WTC11 (cell line): ENCODE measurements at regions not wholly inside any gene's neighbourhood (a gene's known extent, or its start where the extent isn't known, plus 50 kb on each side); places are given as distances from the start of the nearest gene placed in this dataset.

Source experiments
- CBFB ChIP-seq: sonication (generic); formaldehyde crosslinking; IDR thresholded peaks from 2 replicates; pipeline ENCODE4 v1.8.1; 2022; ENCODE audit warnings: mild to moderate bottlenecking, low read depth, missing genetic modification reagents
- CREB1 ChIP-seq: sonication (generic); formaldehyde crosslinking; IDR thresholded peaks from 2 replicates; pipeline ENCODE4 v1.8.0; 2023; ENCODE audit warnings: mild to moderate bottlenecking, missing genetic modification reagents
- CTCF ChIP-seq: fragments of 200-600 bp; IDR thresholded peaks from 2 replicates; pipeline ENCODE4 v1.8.0; 2022; ENCODE audit warnings: antibody characterized with exemption
- JUN ChIP-seq: sonication (generic); formaldehyde crosslinking; IDR thresholded peaks from 2 replicates; pipeline ENCODE4 v1.8.0; 2023; ENCODE audit warnings: mild to moderate bottlenecking, missing genetic modification reagents
- TP53 ChIP-seq: sonication (generic); formaldehyde crosslinking; IDR thresholded peaks from 2 replicates; pipeline ENCODE4 v1.8.1; 2023; ENCODE audit warnings: mild to moderate bottlenecking, missing genetic modification reagents
- ZNF263 ChIP-seq: sonication (generic); formaldehyde crosslinking; IDR thresholded peaks from 2 replicates; pipeline ENCODE4 v1.8.1; 2022; ENCODE audit warnings: low read depth, mild to moderate bottlenecking, moderate library complexity, missing genetic modification reagents
- ZNF416 ChIP-seq: fragments of 250-450 bp; sonication (Bioruptor Pico); IDR thresholded peaks from 2 replicates; pipeline ENCODE4 v1.9.0; 2021; ENCODE audit warnings: mild to moderate bottlenecking, inconsistent platforms
- TF ChIP-seq, protein P1 (sequence below): sonication (generic); formaldehyde crosslinking; IDR thresholded peaks from 2 replicates; pipeline ENCODE4 v1.8.0; 2023; ENCODE audit warnings: missing genetic modification reagents
- TF ChIP-seq, protein P2 (sequence below): sonication (generic); formaldehyde crosslinking; IDR thresholded peaks from 2 replicates; pipeline ENCODE4 v1.8.0; 2022; ENCODE audit warnings: mild to moderate bottlenecking, missing genetic modification reagents
- TF ChIP-seq, protein P3 (sequence below): sonication (generic); formaldehyde crosslinking; IDR thresholded peaks from 2 replicates; pipeline ENCODE4 v1.8.0; 2022; ENCODE audit warnings: missing genetic modification reagents

DNA sequence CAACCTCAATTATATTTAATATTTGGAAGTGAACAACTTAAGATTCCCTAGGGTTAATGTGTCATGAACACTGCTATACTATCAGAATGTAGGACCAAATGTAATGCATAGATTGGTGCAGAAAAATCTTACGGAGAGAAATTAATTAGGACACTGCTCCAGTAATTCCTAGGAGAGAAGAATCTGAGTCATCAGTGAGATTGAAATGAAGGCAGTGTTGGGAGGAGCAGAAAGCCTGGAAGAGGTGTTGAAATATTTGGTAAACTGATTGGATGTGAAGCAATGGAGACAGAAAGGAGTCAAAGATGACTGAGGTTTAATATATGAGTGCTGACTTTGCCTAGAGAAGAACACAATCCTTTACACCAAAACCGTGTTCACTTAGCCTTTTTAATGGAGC lies 836.0 kb downstream of the FAM181B start:
- TF ChIP-seq CTCF = no peak
- no peak for TF ChIP-seq CREB1 (CRISPR knock-in tag)
- TF ChIP-seq, protein P1, sequence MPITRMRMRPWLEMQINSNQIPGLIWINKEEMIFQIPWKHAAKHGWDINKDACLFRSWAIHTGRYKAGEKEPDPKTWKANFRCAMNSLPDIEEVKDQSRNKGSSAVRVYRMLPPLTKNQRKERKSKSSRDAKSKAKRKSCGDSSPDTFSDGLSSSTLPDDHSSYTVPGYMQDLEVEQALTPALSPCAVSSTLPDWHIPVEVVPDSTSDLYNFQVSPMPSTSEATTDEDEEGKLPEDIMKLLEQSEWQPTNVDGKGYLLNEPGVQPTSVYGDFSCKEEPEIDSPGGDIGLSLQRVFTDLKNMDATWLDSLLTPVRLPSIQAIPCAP (CRISPR knock-in tag) = no peak
- TF ChIP-seq JUN (CRISPR knock-in tag) = no peak
- TF ChIP-seq TP53 = no peak
- no peak for TF ChIP-seq CBFB (CRISPR knock-in tag)
- TF ChIP-seq, protein P2, sequence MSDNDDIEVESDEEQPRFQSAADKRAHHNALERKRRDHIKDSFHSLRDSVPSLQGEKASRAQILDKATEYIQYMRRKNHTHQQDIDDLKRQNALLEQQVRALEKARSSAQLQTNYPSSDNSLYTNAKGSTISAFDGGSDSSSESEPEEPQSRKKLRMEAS (CRISPR knock-in tag) = no peak
- no peak for TF ChIP-seq ZNF263 (CRISPR knock-in tag)
- no peak for TF ChIP-seq ZNF416 (CRISPR knock-in tag)
- TF ChIP-seq, protein P3, sequence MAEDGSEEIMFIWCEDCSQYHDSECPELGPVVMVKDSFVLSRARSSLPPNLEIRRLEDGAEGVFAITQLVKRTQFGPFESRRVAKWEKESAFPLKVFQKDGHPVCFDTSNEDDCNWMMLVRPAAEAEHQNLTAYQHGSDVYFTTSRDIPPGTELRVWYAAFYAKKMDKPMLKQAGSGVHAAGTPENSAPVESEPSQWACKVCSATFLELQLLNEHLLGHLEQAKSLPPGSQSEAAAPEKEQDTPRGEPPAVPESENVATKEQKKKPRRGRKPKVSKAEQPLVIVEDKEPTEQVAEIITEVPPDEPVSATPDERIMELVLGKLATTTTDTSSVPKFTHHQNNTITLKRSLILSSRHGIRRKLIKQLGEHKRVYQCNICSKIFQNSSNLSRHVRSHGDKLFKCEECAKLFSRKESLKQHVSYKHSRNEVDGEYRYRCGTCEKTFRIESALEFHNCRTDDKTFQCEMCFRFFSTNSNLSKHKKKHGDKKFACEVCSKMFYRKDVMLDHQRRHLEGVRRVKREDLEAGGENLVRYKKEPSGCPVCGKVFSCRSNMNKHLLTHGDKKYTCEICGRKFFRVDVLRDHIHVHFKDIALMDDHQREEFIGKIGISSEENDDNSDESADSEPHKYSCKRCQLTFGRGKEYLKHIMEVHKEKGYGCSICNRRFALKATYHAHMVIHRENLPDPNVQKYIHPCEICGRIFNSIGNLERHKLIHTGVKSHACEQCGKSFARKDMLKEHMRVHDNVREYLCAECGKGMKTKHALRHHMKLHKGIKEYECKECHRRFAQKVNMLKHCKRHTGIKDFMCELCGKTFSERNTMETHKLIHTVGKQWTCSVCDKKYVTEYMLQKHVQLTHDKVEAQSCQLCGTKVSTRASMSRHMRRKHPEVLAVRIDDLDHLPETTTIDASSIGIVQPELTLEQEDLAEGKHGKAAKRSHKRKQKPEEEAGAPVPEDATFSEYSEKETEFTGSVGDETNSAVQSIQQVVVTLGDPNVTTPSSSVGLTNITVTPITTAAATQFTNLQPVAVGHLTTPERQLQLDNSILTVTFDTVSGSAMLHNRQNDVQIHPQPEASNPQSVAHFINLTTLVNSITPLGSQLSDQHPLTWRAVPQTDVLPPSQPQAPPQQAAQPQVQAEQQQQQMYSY (CRISPR knock-in tag) = no peak
